ENCODE measurements at regions not wholly inside any gene's neighbourhood (a gene's known extent, or its start where the extent isn't known, plus 50 kb on each side); places are given as distances from the start of the nearest gene placed in this dataset.

DNA sequence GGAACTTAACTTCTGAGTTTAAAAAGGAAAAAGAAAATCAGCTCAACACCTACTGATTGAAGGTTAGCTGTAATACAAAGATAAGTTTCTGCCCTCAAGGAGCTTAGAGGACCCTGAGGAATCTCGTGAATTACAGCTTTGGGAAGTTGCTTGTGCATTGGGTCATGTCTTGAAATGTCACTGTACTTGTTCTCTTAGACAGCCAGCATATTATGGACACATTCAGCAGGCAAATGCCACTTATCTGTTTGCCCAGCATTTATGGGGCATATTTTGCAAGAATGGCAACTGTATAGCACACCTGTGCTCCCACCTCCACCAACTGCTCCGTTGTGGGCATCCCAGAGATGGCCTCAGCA, 263.6 kb upstream of the CRY1 start:
- TF ChIP-seq NFRKB (IDR thresholded peaks at IDR 0.05) (no peak), FOXM1 (IDR thresholded peaks at IDR 0.05; ENCODE audit: borderline replicate concordance) (no peak)
